Aorta (tissue), 5 donors: ENCODE measurements at regions not wholly inside any gene's neighbourhood (a gene's known extent, or its start where the extent isn't known, plus 50 kb on each side); places are given as distances from the start of the nearest gene placed in this dataset.
"Not testable (repeated sequence)": the region's sequence is repeated elsewhere in the genome, so short reads cannot be mapped to it uniquely, and the experiment has no call there.

ENCODE experiments used
- ATAC-seq: fragments of 200-7000 bp; cut with Tn5 transposase; one replicate; pipeline ENCODE4 v1.9.1; 2022; ENCODE audit warnings: moderate library complexity; ENCODE audit not compliant: low FRiP score
- DNase-seq, 2 donors: peaks; one replicate each; pipeline ENCODE4 v3.0.0-alpha.2; 2020
- H3K27ac ChIP-seq, 2 donors: one replicate each; pipeline ENCODE4 v1.5.1; 2013; ENCODE audit warnings: low read length in 2 of 2, mild to moderate bottlenecking in 2 of 2, moderate library complexity in 2 of 2, control low read depth in 1 of 2, inconsistent platforms in 1 of 2, low read depth in 1 of 2
- H3K27me3 ChIP-seq, 2 donors: one replicate each; pipeline ENCODE4 v1.6.1; 2013; ENCODE audit warnings: control low read depth in 1 of 2, low read length in 1 of 2, mild to moderate bottlenecking in 1 of 2, moderate library complexity in 1 of 2; ENCODE audit not compliant: insufficient read depth in 2 of 2, control insufficient read depth in 1 of 2
- H3K36me3 ChIP-seq, 2 donors: one replicate each; pipeline ENCODE4 v1.6.1; 2013; ENCODE audit warnings: control low read depth in 1 of 2, low read length in 1 of 2, mild to moderate bottlenecking in 1 of 2; ENCODE audit not compliant: insufficient read depth in 2 of 2, control insufficient read depth in 1 of 2
- H3K4me1 ChIP-seq, 2 donors: one replicate each; pipeline ENCODE4 v1.6.1; 2013; ENCODE audit warnings: low read length in 2 of 2, control low read depth in 1 of 2, mild to moderate bottlenecking in 1 of 2, moderate library complexity in 1 of 2; ENCODE audit not compliant: insufficient read depth in 2 of 2, control insufficient read depth in 1 of 2
- H3K4me3 ChIP-seq, 2 donors: one replicate each; pipeline ENCODE4 v1.5.1; 2013; ENCODE audit warnings: low read length in 2 of 2, control low read depth in 1 of 2, mild to moderate bottlenecking in 1 of 2
- H3K9me3 ChIP-seq: one replicate; pipeline ENCODE4 v1.6.1; 2013; ENCODE audit warnings: mild to moderate bottlenecking, low read length; ENCODE audit not compliant: control insufficient read depth
- WGBS, 2 donors: extraction: QIAGEN DNeasy Blood & Tissue Kit; methylation state at CpG; one replicate each; pipeline ENCODE4 v1.1.7; 2013; 5-methylcytosine and 5-hydroxymethylcytosine counted together
- intact Hi-C, 2 donors: fragments of 100-400 bp; cut with DNase I; formaldehyde crosslinking; loops; one replicate each; pipeline versions ENCODE4 v1.14.2 to v1.15.0; 2022
- donor health status: healthy with polysubstance abuse.
- donor health status: Bipolar disorder and iron deficiency.
- donor health status: DM: no; HTN: no; CAD: no.
- donor health status: DM: no; HTN: no; CAD: no.
- donor health status: DM: yes; HTN: yes; CAD: no.

GRCh38 chr5:23977365-23977764 lies 470.0 kb downstream of the PRDM9 start:
- no peak overlapping the region for H3K4me3 ChIP-seq
- ATAC-seq (no peak), DNase-seq (no peak)
- intact Hi-C loops: no loop called here
- H3K36me3 ChIP-seq: no peaks in the 10 kb centered on the region
- H3K27me3 ChIP-seq: no peaks in the 10 kb centered on the region
- 63 to 68% methylated on average over 6 of the region's 6 CpGs for WGBS, 2 donors
- peaks cover 8% of the 10 kb centered on the region for H3K9me3 ChIP-seq
- H3K4me1 ChIP-seq: no peaks in the 10 kb centered on the region
- H3K27ac ChIP-seq: no peak overlapping the region

- Histone ChIP-seq H3K4me1 (no peaks in the 10 kb centered on the region), H3K27me3 (no peaks in the 10 kb centered on the region), H3K4me3 (no peak overlapping the region), H3K9me3 (peaks cover 8% of the 10 kb centered on the region), H3K27ac (no peak overlapping the region), H3K36me3 (no peaks in the 10 kb centered on the region)
- intact Hi-C loops: no loop called here
- DNase-seq (no peak), ATAC-seq (no peak)
- 67 to 71% methylated on average over 4 of the region's 4 CpGs for WGBS, 2 donors
Observed at GRCh38 chr5:23977997-23978396, 470.6 kb downstream of the PRDM9 start.

DNA sequence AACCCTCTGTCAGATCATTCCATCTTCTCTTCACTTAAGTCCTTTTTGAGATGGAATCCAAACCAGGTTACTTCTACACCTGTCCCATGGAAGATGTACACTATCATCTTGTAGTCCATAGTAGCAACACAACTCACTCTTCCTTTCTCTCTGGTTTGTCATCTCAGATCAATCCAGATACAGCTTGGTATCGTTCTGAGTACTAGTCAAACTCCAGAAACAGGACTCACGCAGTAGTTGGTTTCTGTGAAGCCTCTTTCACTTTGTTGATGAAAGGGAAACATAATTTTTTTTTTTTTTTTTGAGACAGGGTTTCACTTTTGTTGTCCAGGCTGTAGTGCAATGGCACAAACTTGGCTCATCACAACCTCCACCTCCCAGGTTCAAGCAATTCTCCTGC lies 484.0 kb downstream of the PRDM9 start:
- H3K36me3 ChIP-seq: no peaks in the 10 kb centered on the region
- no peak overlapping the region for H3K27ac ChIP-seq
- no peaks in the 10 kb centered on the region for H3K9me3 ChIP-seq
- intact Hi-C loops: no loop called here
- no peak for DNase-seq
- WGBS, 2 donors: 81 to 85% methylated on average over 2 of the region's 2 CpGs
- H3K4me1 ChIP-seq: no peaks in the 10 kb centered on the region
- no peak for ATAC-seq
- no peaks in the 10 kb centered on the region for H3K27me3 ChIP-seq
- H3K4me3 ChIP-seq: no peak overlapping the region

DNA sequence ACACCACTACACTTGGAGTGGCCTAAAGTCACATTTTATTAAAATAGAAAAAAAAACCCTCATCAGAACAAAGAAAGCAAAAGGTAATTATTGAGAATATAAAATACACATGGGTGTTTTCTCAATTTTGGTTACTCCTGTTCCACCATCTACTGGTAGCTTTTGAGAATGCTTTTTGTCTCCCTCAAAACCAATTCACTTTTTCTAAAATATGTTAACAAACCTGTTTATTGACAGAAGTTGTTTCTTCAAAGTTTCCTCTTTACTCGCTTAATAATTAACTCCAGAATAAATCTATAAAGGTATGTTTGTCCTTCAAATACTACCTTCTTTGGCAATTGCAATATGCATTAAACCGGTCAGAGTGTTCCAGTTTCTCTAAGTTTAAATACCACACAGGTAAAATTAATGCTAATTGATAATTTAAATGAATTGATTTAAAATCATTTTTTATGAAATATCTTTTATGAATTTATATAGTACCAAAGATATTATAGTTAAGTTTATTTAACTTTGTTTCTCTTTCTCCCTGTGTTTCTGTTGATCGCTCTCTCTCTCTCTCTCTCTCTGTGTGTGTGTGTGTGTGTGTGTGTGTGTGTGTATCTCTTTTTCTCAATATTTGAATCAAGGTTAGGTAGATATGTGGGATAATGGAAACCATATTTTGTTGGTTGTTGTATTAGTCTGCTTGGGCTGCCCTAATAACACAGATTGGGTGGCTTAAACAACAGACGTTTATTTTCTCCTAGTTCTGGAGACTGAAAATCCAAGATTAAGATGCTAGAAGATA lies 487.4 kb downstream of the PRDM9 start:
- Histone ChIP-seq H3K36me3 (no peaks in the 10 kb centered on the region), H3K4me1 (no peaks in the 10 kb centered on the region), H3K9me3 (no peaks in the 10 kb centered on the region), H3K27me3 (no peaks in the 10 kb centered on the region), H3K4me3 (no peak overlapping the region), H3K27ac (no peak overlapping the region)
- ATAC-seq (no peak), DNase-seq (no peak)
- WGBS, 2 donors: 84 to 89% methylated on average over 4 of the region's 4 CpGs
- intact Hi-C loops: no loop called here

DNA sequence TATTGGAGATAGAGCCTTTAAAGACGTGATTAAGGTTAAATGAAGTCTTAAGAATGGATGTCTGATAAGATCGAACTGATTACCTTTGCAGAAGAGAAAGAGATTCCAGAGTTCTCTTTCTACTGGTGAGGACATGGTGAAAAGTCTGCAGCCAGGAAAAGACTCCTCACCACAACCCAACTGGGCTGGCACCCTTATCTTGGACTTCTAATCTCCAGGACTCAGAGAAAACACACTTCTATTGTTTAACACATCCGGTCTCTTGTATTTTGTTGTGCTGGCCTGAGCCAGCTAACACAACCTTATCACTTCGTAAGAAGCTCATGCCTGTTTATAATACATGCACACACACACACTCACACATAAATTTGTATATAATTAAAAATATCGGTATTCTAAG lies 489.1 kb downstream of the PRDM9 start:
- Histone ChIP-seq H3K36me3 (no peaks in the 10 kb centered on the region), H3K9me3 (no peaks in the 10 kb centered on the region), H3K4me3 (no peak overlapping the region), H3K4me1 (no peaks in the 10 kb centered on the region), H3K27me3 (no peaks in the 10 kb centered on the region), H3K27ac (no peak overlapping the region)
- WGBS, 2 donors: 59 to 61% methylated on average over 5 of the region's 5 CpGs
- no peak for ATAC-seq
- DNase-seq: no peak
- intact Hi-C loops: no loop called here

DNA sequence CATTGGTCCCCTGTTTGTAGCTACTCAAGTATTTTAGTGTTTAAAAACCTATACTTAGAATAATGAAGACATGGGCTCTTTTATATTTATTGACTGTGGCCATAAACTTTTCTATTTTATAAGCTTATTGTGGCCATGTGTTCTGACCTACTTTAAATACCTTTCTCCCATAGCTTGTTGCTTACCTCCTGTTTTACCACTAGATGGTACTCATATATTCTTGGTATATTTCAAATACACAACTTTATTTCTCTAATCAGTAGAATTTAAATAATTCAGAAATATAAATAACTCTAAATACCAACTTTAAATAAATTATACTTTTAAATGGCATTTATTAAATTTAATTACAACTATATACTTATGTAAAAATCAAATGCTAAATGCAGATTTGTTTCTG lies 498.0 kb downstream of the PRDM9 start:
- Histone ChIP-seq H3K4me1 (no peaks in the 10 kb centered on the region), H3K36me3 (no peaks in the 10 kb centered on the region), H3K27me3 (no peaks in the 10 kb centered on the region), H3K27ac (no peak overlapping the region), H3K4me3 (no peak overlapping the region), H3K9me3 (no peaks in the 10 kb centered on the region)
- intact Hi-C loops: no loop called here
- DNase-seq: no peak
- no peak for ATAC-seq

DNA sequence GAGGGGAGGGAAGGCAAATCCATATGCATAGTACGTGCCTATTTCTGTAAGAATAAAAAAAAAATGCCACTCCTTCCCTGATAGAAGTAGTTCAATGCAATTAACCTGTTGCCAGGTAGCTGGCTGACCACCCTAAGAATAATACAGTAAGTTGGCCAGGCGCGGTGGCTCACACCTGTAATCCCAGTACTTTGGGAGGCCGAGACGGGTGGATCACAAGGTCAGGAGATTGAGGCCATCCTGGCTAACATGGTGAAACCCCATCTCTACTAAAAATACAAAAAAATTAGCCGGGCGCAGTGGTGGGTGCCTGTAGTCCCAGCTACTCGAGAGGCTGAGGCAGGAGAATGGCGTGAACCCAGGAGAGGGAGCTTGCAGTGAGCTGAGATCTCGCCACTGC lies 510.3 kb downstream of the PRDM9 start:
- intact Hi-C loops, ATAC-seq: not testable (repeated sequence)
- WGBS, 2 donors: 84% methylated on average over 10 of the region's 10 CpGs

DNA sequence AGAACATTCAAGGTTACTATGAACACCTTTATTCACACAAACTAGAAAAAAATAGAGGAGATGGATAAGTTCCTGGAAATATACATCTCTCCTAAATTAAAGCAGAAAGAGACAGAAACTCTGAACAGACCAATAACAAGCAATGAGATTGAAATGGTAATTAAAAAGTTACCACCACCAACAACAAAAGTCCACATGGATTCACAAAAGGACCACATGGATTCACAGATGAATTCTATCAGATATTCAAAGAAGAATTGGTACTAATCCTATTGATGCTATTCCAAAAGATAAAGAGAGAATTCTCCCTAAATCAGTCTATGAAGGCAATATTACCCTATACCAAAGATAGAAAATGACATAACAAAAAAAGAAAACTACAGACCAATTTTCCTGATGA lies 518.9 kb downstream of the PRDM9 start:
- H3K36me3 ChIP-seq: no peaks in the 10 kb centered on the region
- H3K9me3 ChIP-seq: no peaks in the 10 kb centered on the region
- no peaks in the 10 kb centered on the region for H3K4me1 ChIP-seq
- H3K27ac ChIP-seq: no peak overlapping the region
- no peaks in the 10 kb centered on the region for H3K27me3 ChIP-seq
- intact Hi-C loops: no loop called here
- DNase-seq (no peak), ATAC-seq (no peak)
- H3K4me3 ChIP-seq: no peak overlapping the region

More for the DNA sequence above, 510.3 kb downstream of the PRDM9 start:
- not testable (repeated sequence) for H3K4me3 ChIP-seq, H3K27ac ChIP-seq, H3K36me3 ChIP-seq, H3K4me1 ChIP-seq, H3K9me3 ChIP-seq, H3K27me3 ChIP-seq
- peak in 1 of 2 donors; percentile 52 for DNase-seq

GRCh38 chr5:24042688-24043087 lies 535.3 kb downstream of the PRDM9 start:
- no peak for ATAC-seq
- Histone ChIP-seq H3K36me3 (no peaks in the 10 kb centered on the region), H3K4me3 (no peak overlapping the region), H3K27me3 (no peaks in the 10 kb centered on the region), H3K4me1 (no peaks in the 10 kb centered on the region), H3K9me3 (no peaks in the 10 kb centered on the region), H3K27ac (no peak overlapping the region)
- intact Hi-C loops: no loop called here
- 65 to 77% methylated on average over 2 of the region's 2 CpGs for WGBS, 2 donors
- no peak for DNase-seq
